H9 (cell line): ENCODE measurements at regions not wholly inside any gene's neighbourhood (a gene's known extent, or its start where the extent isn't known, plus 50 kb on each side); places are given as distances from the start of the nearest gene placed in this dataset.

ENCODE experiments used
- DNase-seq: peaks from one replicate; pipeline ENCODE4 v3.0.0-alpha.2; 2017
- H2AFZ ChIP-seq: one replicate; pipeline ENCODE4 v1.6.1; 2013; ENCODE audit warnings: mild to moderate bottlenecking, low read length, control low read depth, moderate library complexity
- H2AK5ac ChIP-seq: 2 replicates; pipeline ENCODE4 v1.6.1; 2013; ENCODE audit warnings: low read length, control low read depth, mixed read lengths; ENCODE audit not compliant: insufficient read length
- H2BK120ac ChIP-seq: one replicate; pipeline ENCODE4 v1.6.1; 2013; ENCODE audit warnings: low read depth, mild to moderate bottlenecking, low read length, control low read depth, inconsistent platforms; ENCODE audit not compliant: poor library complexity, severe bottlenecking
- H2BK12ac ChIP-seq: 2 replicates; pipeline ENCODE4 v1.6.1; 2013; ENCODE audit warnings: low read length, control low read depth, mixed read lengths, low read depth; ENCODE audit not compliant: insufficient read length
- H2BK15ac ChIP-seq: 2 replicates; pipeline ENCODE4 v1.6.1; 2013; ENCODE audit warnings: low read depth, low read length, control low read depth
- H2BK20ac ChIP-seq: one replicate; pipeline ENCODE4 v1.6.1; 2013; ENCODE audit warnings: low read depth, mild to moderate bottlenecking, low read length, control low read depth, inconsistent platforms; ENCODE audit not compliant: poor library complexity, severe bottlenecking
- H2BK5ac ChIP-seq: 2 replicates; pipeline ENCODE4 v1.6.1; 2013; ENCODE audit warnings: low read length, control low read depth, mixed read lengths; ENCODE audit not compliant: insufficient read length
- H3K14ac ChIP-seq: 2 replicates; pipeline ENCODE4 v1.6.1; 2013; ENCODE audit warnings: low read length, control low read depth; ENCODE audit not compliant: insufficient read depth
- H3K18ac ChIP-seq: 2 replicates; pipeline ENCODE4 v1.6.1; 2013; ENCODE audit warnings: low read depth, mild to moderate bottlenecking, mixed read lengths, low read length, control low read depth; ENCODE audit not compliant: insufficient read length
- H3K23ac ChIP-seq: 2 replicates; pipeline ENCODE4 v1.6.1; 2013; ENCODE audit warnings: low read length, control low read depth, mixed read lengths, low read depth; ENCODE audit not compliant: insufficient read length
- H3K23me2 ChIP-seq: 2 replicates; pipeline ENCODE4 v1.6.1; 2013; ENCODE audit warnings: low read depth, mild to moderate bottlenecking, mixed read lengths, low read length, control low read depth; ENCODE audit not compliant: insufficient read length, poor library complexity, severe bottlenecking
- H3K27ac ChIP-seq: 2 replicates; pipeline ENCODE4 v1.5.1; 2013; ENCODE audit warnings: low read length, control low read depth, mixed read lengths, low read depth; ENCODE audit not compliant: insufficient read length
- H3K27me3 ChIP-seq: 2 replicates; pipeline ENCODE4 v1.6.1; 2013; ENCODE audit warnings: low read length, control low read depth, inconsistent platforms; ENCODE audit not compliant: insufficient read depth
- H3K4ac ChIP-seq: 2 replicates; pipeline ENCODE4 v1.6.1; 2013; ENCODE audit warnings: low read depth, mild to moderate bottlenecking, control low read depth, inconsistent platforms, low read length, moderate library complexity
- H3K4me1 ChIP-seq: 2 replicates; pipeline ENCODE4 v1.6.1; 2013; ENCODE audit warnings: low read length, control low read depth, inconsistent platforms; ENCODE audit not compliant: insufficient read depth
- H3K4me2 ChIP-seq: 2 replicates; pipeline ENCODE4 v1.6.1; 2013; ENCODE audit warnings: low read length, control low read depth, mixed read lengths; ENCODE audit not compliant: insufficient read length, insufficient read depth
- H3K56ac ChIP-seq: 2 replicates; pipeline ENCODE4 v1.6.1; 2013; ENCODE audit warnings: low read depth, mild to moderate bottlenecking, mixed read lengths, low read length, control low read depth; ENCODE audit not compliant: insufficient read length
- H3K79me1 ChIP-seq: 2 replicates; pipeline ENCODE4 v1.6.1; 2013; ENCODE audit warnings: low read depth, mild to moderate bottlenecking, moderate library complexity, low read length, control low read depth, inconsistent platforms; ENCODE audit not compliant: insufficient read depth, poor library complexity, severe bottlenecking
- H3K79me2 ChIP-seq: 2 replicates; pipeline ENCODE4 v1.6.1; 2013; ENCODE audit warnings: low read length, control low read depth, inconsistent platforms; ENCODE audit not compliant: insufficient read depth
- H3K9ac ChIP-seq: 2 replicates; pipeline ENCODE4 v1.6.1; 2013; ENCODE audit warnings: low read length, control low read depth, mixed read lengths; ENCODE audit not compliant: insufficient read length; ENCODE audit errors: extremely low read depth
- H3K9me3 ChIP-seq: one replicate; pipeline ENCODE4 v1.6.1; 2013; ENCODE audit warnings: low read depth, low read length, inconsistent platforms; ENCODE audit not compliant: control insufficient read depth
- H3T11ph ChIP-seq: one replicate; pipeline ENCODE4 v1.6.1; 2013; ENCODE audit warnings: mild to moderate bottlenecking, low read length, control low read depth, inconsistent platforms
- H4K20me1 ChIP-seq: one replicate; pipeline ENCODE4 v1.6.1; 2013; ENCODE audit not compliant: control insufficient read depth, insufficient read length, insufficient read depth
- H4K5ac ChIP-seq: 2 replicates; pipeline ENCODE4 v1.6.1; 2013; ENCODE audit warnings: low read depth, mild to moderate bottlenecking, mixed read lengths, low read length, control low read depth; ENCODE audit not compliant: insufficient read length
- H4K8ac ChIP-seq: replicated peaks from 2 replicates; pipeline ENCODE4 v1.6.1; 2013; ENCODE audit warnings: low read length, control low read depth, mixed read lengths, low read depth; ENCODE audit not compliant: insufficient read length
- H4K91ac ChIP-seq: 2 replicates; pipeline ENCODE4 v1.6.1; 2013; ENCODE audit warnings: low read depth, mild to moderate bottlenecking, moderate library complexity, mixed read lengths, low read length, control low read depth; ENCODE audit not compliant: insufficient read length
- H3K27ac Mint-ChIP-seq, 3 experiments: 2 replicates in 2 of 3; 3 replicates in 1 of 3; pipeline ENCODE4 v1.8.0; 2020 to 2021; ENCODE audit warnings: mixed read lengths in 3 of 3, mild to moderate bottlenecking in 1 of 3, moderate library complexity in 1 of 3
- H3K27me3 Mint-ChIP-seq: 2 replicates; pipeline ENCODE4 v1.8.0; 2021; ENCODE audit warnings: low read depth, mild to moderate bottlenecking, moderate library complexity, mixed read lengths
- H3K36me3 Mint-ChIP-seq, 3 experiments: 2 replicates in 2 of 3; 3 replicates in 1 of 3; pipeline ENCODE4 v1.8.0; 2020 to 2021; ENCODE audit warnings: low read depth in 3 of 3, mixed read lengths in 3 of 3; ENCODE audit not compliant: insufficient read depth in 1 of 3
- H3K4me1 Mint-ChIP-seq, 2 experiments: 2 replicates each; pipeline ENCODE4 v1.8.0; 2020; ENCODE audit warnings: mixed read lengths in 2 of 2
- H3K4me3 Mint-ChIP-seq, 2 experiments: 2 replicates in 1 of 2; 3 replicates in 1 of 2; pipeline ENCODE4 v1.8.0; 2020 to 2021; ENCODE audit warnings: mild to moderate bottlenecking in 2 of 2, mixed read lengths in 2 of 2, moderate library complexity in 1 of 2
- H3K9me3 Mint-ChIP-seq, 2 experiments: 2 replicates in 1 of 2; 3 replicates in 1 of 2; pipeline ENCODE4 v1.8.0; 2020; ENCODE audit warnings: mild to moderate bottlenecking in 2 of 2, mixed read lengths in 2 of 2, moderate library complexity in 1 of 2
- WGBS: extraction: QIAGEN DNeasy Blood & Tissue Kit; methylation state at CpG from one replicate; pipeline ENCODE4 v1.1.7; 2013; ENCODE audit warnings: missing lambda C conversion rate, low lambda C conversion rate, mixed read lengths; ENCODE audit not compliant: insufficient read length; ENCODE audit errors: extremely low coverage; 5-methylcytosine and 5-hydroxymethylcytosine counted together
- TF ChIP-seq, protein P1 (sequence below): fragments of 200-600 bp; sonication (generic); conservative IDR thresholded peaks from 3 replicates; pipeline ENCODE4 v1.8.0; 2021; ENCODE audit warnings: antibody characterized with exemption, mild to moderate bottlenecking

DNA sequence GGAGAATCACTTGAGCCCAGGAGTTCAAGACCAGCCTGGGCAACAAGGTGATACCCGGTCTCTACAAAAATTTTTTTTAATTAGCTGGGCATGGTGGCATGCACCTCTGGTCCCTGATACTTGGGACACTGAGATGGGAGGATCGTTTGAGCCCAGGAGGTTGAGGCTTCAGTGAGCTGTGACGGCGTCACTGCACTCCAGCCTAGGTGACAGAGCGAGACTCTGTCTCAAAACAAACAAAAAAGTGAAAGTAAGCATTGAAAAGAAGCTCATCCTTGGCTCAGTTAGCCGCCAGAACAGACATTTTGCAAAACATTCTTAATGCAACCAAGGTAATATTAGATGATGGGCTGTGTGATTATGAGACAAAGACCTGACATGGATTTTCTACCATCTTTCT lies 223.3 kb upstream of the VCX3A start:
- Histone ChIP-seq H3K9me3 (no peaks in the 10 kb centered on the region), H2AFZ (no peak overlapping the region), H4K91ac (no peak overlapping the region), H3K14ac (no peak overlapping the region), H3T11ph (no peak overlapping the region), H3K79me2 (no peaks in the 10 kb centered on the region), H3K56ac (no peak overlapping the region), H3K27me3 (no peaks in the 10 kb centered on the region), H3K23me2 (no peaks in the 10 kb centered on the region), H3K4me1 (no peaks in the 10 kb centered on the region), H4K5ac (no peak overlapping the region), H2AK5ac (no peak overlapping the region), H2BK15ac (no peak overlapping the region), H2BK20ac (no peak overlapping the region), H2BK12ac (no peak overlapping the region), H3K18ac (no peak overlapping the region), H3K23ac (no peak overlapping the region), H3K79me1 (no peaks in the 10 kb centered on the region), H3K4ac (no peak overlapping the region), H4K8ac (no peak overlapping the region), H3K27ac (no peak overlapping the region), H2BK120ac (no peak overlapping the region), H4K20me1 (no peaks in the 10 kb centered on the region), H3K4me2 (no peak overlapping the region), H2BK5ac (no peak overlapping the region), H3K9ac (no peak overlapping the region)
- Mint-ChIP-seq H3K9me3 (peaks cover 12 to 16% of the 10 kb centered on the region in 2 experiments), H3K36me3 (peaks cover 9 to 28% (median 9%) of the 10 kb centered on the region in 3 experiments), H3K27me3 (no peaks in the 10 kb centered on the region), H3K4me3 (no peak overlapping the region), H3K27ac (no peak overlapping the region), H3K4me1 (peaks cover 6 to 20% of the 10 kb centered on the region in 2 experiments)
- TF ChIP-seq, protein P1, sequence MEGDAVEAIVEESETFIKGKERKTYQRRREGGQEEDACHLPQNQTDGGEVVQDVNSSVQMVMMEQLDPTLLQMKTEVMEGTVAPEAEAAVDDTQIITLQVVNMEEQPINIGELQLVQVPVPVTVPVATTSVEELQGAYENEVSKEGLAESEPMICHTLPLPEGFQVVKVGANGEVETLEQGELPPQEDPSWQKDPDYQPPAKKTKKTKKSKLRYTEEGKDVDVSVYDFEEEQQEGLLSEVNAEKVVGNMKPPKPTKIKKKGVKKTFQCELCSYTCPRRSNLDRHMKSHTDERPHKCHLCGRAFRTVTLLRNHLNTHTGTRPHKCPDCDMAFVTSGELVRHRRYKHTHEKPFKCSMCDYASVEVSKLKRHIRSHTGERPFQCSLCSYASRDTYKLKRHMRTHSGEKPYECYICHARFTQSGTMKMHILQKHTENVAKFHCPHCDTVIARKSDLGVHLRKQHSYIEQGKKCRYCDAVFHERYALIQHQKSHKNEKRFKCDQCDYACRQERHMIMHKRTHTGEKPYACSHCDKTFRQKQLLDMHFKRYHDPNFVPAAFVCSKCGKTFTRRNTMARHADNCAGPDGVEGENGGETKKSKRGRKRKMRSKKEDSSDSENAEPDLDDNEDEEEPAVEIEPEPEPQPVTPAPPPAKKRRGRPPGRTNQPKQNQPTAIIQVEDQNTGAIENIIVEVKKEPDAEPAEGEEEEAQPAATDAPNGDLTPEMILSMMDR, result no peak
- no CpG with 5 or more reads among the region's 6 CpGs for WGBS
- no peak for DNase-seq
